ENCODE measurements at regions not wholly inside any gene's neighbourhood (a gene's known extent, or its start where the extent isn't known, plus 50 kb on each side); places are given as distances from the start of the nearest gene placed in this dataset.

DNA sequence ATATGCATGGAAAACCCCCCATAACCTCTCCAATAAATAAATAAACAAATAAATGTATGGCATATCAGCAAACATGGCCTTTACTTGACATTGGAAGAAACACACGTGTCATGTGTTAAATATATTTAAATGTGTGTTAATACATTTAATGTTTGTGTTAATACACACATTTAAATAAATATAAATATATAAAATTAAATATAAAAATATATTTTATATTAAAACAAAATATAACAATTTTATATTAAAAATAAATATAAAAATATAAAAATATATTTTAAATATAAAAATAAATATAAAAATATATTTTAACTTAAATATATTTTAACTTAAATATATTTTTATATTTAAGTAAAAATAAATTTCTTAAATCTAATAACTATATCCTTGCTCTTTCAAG lies 187.6 kb upstream of the CXXC4 start:
- DNase-seq = no peak

DNA sequence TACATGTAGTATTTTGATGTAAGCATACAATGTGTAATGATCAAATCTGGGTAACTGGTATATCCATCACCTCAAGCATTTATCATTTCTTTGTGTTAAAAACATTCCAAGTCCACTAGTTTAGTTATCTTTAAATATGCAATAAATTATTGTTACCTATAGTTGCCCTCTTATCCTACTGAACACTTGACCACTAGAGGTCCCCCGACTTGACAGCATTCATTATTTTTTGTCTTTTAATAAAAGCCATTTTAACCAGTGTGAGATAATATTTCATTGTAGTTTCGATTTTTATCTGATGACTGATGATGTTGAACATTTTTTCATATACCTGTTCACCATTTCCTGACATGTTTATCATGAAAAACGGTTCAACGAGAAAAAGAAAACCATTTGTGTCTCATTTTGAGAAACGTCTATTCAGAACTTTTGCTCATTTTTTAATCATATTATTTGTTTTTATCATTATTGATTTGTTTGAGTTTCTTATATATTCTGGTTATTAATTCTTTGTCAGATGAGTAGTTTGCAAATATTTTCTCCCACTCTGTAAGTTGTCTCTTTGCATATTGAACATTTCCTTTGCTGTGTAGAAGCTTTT lies 199.0 kb upstream of the CXXC4 start:
- no peak for DNase-seq

DNA sequence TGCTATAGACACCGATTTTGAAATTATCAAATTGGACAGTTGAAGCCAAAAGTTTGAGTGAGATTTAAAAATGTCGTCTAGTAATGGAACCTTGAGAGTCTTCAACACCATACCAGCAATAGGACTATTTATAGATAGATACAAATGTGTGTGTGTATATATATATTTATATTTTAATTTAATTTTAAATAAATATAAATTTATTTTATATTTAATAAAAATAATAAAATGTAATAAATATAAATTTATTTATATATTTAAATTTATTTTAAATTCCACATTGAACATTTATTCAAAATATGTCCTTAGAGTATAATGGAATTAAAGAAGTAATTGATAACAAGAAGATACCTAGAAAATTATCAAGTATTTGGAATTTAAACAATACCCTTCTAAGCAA lies 221.9 kb upstream of the CXXC4 start:
- DNase-seq = no peak

DNA sequence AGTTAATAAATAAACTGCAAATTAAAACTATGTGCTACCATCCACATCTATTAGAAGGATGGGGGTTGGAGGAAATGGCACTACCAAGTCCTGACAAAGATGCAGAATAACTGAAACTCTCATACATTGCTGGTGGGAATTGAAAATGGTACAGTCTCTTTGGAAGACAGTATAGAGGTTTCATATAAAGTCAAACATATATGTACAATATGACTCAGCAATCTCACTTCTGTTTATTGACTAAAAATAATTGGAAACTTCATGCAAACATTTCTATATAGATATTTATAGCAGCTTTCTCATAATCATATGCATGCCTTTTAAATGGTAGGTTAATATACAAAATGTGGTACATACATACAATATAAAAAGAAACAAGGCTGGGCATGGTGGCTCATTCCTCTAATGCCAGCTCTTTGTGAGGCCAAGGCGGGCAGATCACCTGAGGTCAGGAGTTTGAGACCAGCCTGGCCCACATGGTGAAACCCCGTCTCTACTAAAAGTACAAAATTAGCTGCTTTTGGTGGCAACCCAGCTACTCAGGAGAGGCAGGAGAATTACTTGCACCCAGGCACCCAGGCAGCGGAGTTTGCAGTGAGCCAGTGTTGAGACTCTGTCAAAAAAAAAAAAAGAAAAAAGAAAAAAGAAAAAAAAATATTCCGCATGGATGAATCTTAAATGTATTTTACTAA lies 225.0 kb upstream of the CXXC4 start:
- no peak for DNase-seq

DNA sequence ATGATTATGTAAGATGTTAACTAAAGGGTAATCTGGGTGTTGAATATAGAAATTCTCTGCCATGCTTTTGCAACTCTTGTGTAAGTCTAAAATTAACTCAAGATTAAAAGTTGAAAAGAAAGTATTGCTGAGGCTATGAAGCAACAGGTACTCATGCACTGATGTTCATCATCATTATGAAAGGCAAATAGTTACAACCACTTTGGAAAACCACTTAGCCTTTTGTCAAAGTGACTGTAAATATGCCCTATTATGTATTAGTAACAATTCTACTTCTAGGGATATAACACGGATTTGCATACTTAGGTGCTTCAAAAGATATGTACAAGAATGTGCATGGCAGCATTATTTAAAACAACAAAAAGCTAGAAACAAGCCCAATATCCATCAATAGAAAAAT lies 227.8 kb upstream of the CXXC4 start:
- DNase-seq = no peak

DNA sequence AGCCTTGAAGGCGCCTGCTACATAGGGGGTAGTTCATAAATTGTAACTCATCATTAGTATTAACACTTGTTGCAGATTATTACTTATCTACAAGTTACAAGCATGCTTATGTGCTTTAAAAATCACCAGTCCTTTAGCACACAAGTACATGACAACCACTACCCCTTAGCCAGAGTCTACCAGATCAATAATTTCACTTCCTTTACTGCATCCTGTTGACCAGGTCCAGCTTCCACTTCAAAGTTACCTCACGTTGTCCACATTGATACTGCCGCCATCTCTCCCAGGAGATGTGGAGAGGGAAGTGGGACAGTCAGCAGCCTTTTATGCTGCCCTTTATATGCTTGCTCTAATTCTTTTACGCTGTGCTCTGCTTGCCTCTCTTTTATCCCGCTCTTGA lies 231.3 kb upstream of the CXXC4 start:
- DNase-seq = no peak

DNA sequence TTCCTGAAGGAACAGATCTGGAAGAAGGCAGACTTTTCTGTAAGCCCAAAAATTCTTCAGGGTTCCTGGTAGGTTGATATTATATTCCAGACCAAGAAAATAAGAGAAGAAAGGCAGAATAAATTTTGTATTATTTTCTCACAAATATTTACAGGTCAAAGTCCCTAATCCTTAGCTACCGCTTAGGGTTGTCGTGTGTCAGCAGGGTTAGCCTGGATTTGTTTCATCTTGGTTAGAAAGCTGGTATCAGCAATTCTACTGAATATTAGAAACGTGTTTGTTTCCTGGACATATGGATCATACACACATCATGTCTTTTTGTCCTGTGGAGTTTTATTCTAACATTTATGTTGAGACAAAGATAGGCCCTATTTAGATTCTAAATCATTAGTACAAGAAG lies 232.9 kb upstream of the CXXC4 start:
- DNase-seq = no peak

DNA sequence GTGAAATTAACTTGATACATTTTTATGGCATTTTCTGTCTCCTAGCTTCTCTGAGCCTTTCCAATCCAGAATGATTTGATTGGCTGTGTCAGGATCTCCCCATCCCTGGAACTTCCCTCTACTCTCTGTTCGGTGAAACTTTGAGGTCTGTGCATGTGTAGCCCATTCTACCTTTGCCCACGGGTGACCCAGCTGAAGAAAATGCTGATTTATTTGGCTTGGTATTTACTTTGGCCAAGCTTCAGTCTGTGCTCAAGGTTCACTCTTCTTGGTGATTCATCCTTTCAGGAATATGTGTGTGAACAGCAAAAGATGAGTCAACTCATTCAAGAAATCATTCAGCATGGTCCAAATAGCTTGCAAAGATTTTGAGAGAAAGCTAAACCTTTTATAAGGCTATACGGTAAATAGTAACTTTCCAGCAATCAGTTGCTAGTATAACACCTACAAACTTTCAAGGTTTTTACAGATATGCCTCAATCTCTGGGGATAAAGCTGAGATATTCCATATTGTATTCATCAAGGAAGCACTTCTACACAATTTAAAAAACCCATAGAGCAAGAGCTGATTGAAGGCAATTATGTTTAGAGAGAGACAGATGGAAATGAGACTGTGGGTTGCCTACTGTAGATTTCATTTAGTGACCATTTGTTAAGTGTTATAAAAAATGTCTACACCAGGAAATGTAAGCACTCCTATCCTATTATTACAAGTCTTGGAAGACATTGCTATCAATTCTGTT lies 233.9 kb upstream of the CXXC4 start:
- no peak for DNase-seq

DNA sequence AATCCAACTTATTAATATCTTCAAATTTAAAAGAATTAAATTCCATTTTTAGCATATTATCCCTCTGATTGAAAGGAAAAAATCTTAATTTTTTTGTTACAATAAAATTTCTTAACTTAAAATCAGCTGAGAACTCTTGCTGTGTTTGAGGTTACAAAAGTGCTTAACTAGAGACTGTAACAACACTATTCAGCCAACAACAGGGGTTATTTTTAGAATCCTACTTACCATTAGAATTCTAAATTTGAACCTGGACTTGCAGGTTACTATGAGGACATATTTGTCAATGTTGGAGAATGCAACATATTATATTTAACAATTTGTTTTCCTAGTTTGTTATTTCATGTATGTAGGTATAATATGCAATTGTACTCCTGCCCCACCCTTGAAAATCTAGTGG lies 238.1 kb upstream of the CXXC4 start:
- DNase-seq = no peak

DNA sequence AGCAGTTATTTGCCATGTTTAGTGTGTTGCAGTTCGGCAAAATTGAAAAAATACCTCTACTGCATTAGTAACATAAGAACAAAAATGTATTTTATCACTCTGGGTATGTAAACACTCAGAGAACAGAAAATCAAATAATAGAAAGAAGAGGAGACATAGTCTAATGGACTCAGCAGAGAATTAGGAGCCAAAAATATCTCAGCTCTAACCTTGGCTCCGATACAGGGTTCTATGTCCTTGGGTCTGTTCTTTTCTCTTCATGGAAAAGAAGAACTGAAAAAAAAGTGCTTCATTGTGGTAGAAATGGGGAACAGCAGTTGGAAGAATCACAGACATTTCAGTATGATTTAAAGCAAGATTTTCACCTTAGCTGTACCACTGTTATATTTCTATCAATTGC lies 240.5 kb upstream of the CXXC4 start:
- no peak for DNase-seq

DNA sequence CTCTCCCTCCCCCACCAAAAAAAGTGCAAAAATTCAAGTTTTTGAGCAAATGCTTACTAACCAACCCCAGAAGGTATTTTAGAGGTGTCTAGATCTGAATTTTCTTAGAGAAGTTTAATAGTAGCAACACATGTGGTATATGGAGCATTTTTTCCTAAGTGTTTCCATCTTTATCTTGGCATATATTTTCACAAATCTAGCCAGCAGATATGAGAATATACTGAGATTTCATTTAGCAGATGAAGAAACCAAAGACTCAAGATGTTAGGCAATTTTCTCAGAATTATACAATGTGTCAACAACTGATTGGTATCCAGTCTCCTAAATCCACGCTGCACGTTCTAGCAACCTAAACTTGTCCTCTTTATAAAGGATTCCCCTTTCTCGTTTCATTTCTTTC lies 245.5 kb upstream of the CXXC4 start:
- DNase-seq = no peak

DNA sequence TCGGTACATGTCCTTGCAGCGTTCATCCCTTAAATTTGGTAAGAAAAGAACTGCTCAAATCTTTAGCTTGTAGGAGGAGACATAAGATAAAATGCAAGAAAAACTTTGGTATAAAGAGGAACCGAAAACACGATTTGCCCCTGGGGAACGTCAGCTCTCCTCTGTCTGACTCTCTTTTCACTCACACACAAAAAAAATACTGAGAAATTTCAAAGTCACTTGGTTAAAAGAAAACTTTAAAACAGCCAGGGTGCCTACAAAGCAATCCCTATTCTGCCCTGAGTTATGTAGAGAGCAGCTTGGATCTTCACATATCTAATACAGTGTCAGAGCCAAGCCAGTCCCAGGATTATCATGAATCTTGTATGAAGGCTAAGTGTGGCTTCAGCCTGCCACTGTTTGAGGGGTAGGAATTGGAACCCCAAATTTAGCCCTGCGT lies 248.5 kb upstream of the CXXC4 start:
- DNase-seq = no peak

DNA sequence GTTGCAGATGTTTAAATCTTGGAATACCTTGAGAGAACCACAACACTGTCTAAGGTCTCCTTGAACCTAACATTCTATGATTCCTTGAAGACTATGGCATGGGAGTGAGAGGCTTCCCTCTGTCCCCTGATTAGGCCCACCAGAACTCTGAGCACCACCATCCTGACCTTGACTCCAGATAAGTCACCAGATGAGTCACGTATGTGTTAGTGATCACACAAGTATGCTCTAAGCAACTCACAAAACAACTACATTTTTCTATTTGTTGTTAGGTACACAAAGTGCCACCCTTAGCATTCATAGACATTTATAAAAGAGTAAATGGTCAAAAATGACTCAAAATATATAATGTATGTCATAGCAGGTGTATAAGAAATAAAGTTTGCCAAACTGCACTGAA lies 252.9 kb upstream of the CXXC4 start:
- no peak for DNase-seq

DNA sequence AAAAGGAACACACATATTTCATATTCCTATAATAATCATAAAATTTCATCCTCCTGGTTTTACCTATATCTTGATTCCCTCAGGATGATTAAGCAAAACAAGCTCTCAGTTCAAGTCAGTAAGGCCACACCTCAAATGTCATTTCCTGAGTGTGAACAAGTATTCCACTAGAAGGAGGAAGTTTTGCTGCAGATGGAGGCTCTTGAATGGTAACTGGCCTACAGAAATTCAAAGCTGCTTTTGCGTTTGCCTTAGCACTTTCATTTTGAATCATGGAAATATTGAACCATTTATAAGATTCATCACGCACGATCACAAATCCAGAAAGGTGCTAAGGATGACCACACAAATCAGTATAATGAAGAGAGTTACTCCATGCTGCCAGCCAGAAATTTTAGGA lies 254.4 kb upstream of the CXXC4 start:
- no peak for DNase-seq

DNA sequence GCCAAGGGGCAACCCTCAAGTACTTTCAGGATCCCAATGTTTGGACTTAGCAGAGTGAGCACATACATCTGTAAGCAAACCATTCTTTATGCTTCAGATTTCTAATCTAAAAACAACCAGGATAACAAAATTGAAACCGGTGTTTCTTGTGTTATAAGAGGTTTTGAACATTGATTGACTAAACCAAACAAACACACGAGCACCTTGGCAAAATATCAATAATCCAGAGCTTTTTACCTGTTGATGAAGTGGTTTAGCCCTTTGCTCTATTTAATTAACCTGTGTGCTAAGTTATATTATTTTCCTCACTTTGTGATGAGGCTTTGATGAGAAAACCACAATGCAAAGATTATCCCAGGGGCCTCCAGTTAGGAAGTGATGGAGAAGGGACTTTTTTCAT lies 255.3 kb upstream of the CXXC4 start:
- DNase-seq = no peak

DNA sequence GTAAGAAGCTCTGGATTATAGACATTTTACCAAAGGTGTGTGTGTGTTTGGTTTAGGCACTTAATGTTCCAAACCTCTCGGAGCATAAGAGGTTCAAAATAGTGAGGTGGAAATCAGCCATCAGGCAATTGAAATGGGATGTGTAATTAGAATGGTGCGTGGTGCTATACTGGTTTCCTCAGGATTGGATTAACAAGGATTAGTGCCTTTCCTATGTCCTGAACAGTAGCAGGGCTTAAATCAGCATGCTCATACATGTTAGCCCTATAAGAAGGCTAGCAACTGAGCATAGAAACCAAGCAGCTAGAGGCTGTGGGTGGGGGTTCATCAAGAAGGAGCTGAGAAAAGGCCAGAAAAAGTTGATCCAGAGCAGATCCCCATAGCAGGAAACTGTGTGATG lies 256.8 kb upstream of the CXXC4 start:
- DNase-seq = no peak

DNA sequence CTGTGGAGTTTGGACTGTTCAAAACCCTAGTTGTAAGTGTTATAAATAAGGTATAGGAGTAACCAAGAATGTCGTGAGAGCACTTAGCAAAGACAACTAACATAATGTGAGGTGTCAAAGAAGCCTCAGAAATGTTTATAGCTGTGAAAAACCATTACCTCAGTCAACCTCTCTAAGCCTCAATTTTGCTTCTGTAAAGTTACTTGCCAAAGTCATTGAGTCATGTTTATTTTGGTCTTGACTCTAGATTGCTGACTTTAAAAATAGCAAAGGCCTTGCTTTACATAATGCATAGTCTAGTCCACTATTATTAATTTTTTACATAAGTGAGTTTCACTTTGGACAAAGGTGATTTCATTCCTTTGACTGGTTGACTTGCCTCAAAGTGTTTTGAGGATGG lies 257.6 kb upstream of the CXXC4 start:
- DNase-seq = no peak

DNA sequence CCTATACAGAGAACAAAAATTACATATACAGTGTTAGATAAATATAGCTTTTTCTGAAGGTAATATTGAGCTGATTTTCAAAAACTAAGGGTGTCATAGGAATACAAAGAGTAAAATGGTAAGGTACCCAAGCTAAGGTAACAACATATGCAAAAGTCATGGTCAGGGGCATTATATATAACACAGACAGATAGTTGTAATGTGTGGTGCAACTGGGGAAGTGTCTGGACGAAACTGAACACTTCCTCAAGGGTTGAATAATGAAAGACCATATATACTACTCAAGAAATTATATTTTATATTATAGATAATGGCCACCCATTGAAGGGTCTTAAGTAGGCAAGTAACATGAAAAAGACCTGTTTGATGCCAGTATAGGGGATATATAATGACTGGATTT lies 262.1 kb upstream of the CXXC4 start:
- DNase-seq = no peak

DNA sequence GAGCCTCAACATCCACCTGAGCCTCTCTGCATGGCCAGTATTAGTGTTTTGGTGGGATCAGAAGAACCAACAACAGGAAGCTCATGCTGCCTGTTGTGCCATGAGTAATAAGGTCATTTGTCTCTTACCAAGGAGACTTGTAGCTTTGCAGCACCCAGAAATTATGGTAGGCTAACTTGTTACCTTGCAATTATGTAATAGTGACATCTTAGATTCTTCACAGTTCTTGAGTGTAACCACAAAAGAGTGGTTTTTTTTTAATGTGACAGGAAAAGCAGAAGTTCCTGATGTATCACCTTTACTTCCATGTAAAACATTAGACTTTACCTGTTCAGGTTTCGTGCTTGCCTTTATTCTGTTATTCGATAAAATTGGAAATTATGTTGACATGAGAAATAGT lies 263.9 kb upstream of the CXXC4 start:
- DNase-seq = no peak

DNA sequence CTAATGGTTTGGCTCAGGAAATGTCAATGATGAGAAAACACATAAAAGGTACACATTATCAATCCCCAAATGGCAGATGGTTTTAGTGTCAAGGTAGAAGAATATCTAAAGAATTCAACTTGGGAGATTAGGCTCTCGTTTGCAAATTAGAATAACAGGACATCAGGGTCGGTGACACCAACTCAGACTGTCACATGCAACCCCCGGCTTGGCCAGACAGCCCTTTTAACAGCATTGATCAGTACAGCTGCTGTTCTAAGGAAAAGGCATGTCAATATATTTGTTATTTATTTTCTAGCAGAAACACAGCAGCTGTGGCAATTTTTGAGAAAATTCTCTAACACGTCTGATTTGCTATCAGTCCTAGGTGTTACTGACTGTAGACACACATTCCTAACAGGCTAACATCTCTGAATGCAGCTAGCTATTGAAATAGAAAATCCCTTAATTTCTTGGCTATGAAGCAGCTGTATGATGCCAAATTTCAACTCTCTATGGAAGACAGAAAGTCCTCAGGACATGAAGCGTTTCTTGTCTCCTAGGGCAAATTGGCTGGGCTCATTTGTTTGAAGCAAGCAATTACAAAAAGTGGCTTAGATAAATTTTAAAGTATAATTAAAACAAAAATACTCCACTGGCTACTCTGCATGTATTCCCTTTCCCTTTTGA lies 269.0 kb upstream of the CXXC4 start:
- no peak for DNase-seq

DNA sequence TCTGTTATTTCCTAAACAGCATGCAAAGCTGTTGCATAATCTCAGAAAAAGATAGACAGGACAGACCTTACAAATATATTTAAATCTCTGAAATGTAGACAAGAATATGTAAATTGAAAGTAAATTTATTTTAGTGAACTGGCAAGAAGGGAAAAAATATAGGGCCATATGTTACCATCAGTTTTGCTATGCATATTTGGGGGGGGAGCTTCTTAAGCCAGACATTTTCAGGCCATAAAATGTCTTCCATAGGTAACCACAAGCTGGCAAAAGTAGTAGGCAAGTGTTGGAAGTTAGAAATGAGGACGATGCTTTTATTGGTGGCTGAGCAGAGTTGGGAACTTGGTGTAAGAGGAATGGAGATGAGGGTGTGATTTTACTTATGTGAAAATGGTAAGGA lies 272.0 kb upstream of the CXXC4 start:
- no peak for DNase-seq

DNA sequence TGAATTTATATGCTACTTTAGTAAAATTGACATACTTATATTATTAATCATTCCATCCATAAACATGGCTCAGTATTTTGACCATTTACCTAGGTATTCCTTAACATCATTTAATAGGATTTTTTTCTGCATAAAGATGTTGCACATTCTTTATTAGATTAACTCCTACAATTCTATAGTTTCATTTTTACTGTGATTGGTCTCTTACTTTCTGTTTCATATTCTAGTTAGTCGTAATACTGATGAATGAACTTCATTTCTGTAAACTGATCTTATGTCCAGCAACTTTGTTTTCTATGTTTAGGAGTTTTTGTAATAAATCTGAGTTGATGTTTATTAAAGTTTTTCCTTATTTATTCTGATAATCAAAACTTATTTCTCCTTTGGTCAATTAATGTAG lies 278.2 kb upstream of the CXXC4 start:
- no peak for DNase-seq

DNA sequence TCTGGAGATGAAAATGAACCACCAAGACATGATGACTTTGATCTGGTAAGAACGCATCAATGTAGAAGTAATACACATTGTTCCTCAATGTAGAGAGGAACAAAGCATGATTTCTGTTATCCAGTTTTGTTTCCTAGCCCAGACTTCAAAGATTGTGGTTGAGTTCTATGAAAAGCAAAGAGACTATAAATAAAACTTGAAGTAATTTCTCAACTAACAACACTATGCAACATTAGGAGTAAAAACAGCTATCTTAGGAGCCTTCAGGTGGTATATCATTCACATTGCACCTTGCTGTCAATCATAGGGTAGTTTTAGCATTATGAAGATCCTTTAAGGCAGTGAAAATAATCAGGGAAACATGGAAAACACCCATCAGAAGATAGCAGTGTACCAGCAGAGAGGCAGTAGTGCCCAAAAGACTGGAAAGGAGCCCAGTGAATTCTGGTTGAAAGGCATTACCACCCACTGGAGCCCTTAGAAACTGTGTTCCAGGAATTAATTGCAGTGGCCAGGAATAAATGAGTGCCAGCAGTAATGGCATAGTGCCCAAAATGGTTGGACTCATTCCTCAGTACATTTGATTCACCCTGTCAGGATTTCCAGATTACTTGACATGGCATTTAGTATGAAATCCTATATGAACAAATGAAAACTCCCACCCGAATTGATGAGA lies 300.7 kb upstream of the CXXC4 start:
- DNase-seq = no peak
